Astrocyte (in vitro differentiated cells and primary cell): ENCODE measurements at regions not wholly inside any gene's neighbourhood (a gene's known extent, or its start where the extent isn't known, plus 50 kb on each side); places are given as distances from the start of the nearest gene placed in this dataset.
A peak's percentile ranks its signal among the peaks of the same experiment; 100 is the strongest.

ENCODE experiments used
- DNase-seq: peaks from one replicate; pipeline ENCODE4 v3.0.0-alpha.2; 2010; ENCODE audit warnings: low read depth
- FAIRE-seq: peaks from 2 replicates; lab custom pipeline; 2011; peaks lifted over from hg19 to GRCh38; lab: Jason Lieb, UNC
- H2AFZ ChIP-seq: 2 replicates; pipeline ENCODE4 v1.6.0; 2012; ENCODE audit warnings: low read depth, low read length, inconsistent platforms
- H3K27ac ChIP-seq: 2 replicates; pipeline ENCODE4 v1.5.1; 2011; ENCODE audit warnings: low read depth, low read length, inconsistent platforms
- H3K27me3 ChIP-seq: 2 replicates; pipeline ENCODE4 v1.6.0; 2011; ENCODE audit warnings: low read length, inconsistent platforms; ENCODE audit not compliant: insufficient read depth
- H3K36me3 ChIP-seq: 2 replicates; pipeline ENCODE4 v1.5.1; 2011; ENCODE audit warnings: low read length, inconsistent platforms; ENCODE audit not compliant: insufficient read depth
- H3K4me1 ChIP-seq: 2 replicates; pipeline ENCODE4 v1.5.1; 2011; ENCODE audit warnings: low read length, inconsistent platforms; ENCODE audit not compliant: insufficient read depth
- H3K4me2 ChIP-seq: 2 replicates; pipeline ENCODE4 v1.6.0; 2012; ENCODE audit warnings: low read length, inconsistent platforms
- H3K4me3 ChIP-seq: 2 replicates; pipeline ENCODE4 v1.5.1; 2011; ENCODE audit warnings: low read depth, mild to moderate bottlenecking, low read length, inconsistent platforms; ENCODE audit not compliant: insufficient read depth
- H3K79me2 ChIP-seq: 2 replicates; pipeline ENCODE4 v1.6.0; 2012; ENCODE audit warnings: mild to moderate bottlenecking, low read length, inconsistent platforms; ENCODE audit not compliant: insufficient read depth
- H3K9ac ChIP-seq: 2 replicates; pipeline ENCODE4 v1.6.0; 2012; ENCODE audit warnings: mild to moderate bottlenecking, low read length, inconsistent platforms
- H3K9me3 ChIP-seq: 2 replicates; pipeline ENCODE4 v1.5.1; 2012; ENCODE audit warnings: low read depth, mild to moderate bottlenecking, low read length, inconsistent platforms; ENCODE audit not compliant: insufficient read depth
- H4K20me1 ChIP-seq: 2 replicates; pipeline ENCODE4 v1.6.0; 2012; ENCODE audit warnings: low read length, inconsistent platforms; ENCODE audit not compliant: insufficient read depth
- H3K27ac Mint-ChIP-seq: one replicate; pipeline ENCODE4 v1.8.0; 2021; ENCODE audit warnings: mild to moderate bottlenecking, mixed read lengths; ENCODE audit not compliant: unreplicated experiment
- H3K27me3 Mint-ChIP-seq: one replicate; pipeline ENCODE4 v1.8.0; 2021; ENCODE audit warnings: low read depth, mixed read lengths; ENCODE audit not compliant: unreplicated experiment
- H3K36me3 Mint-ChIP-seq: one replicate; pipeline ENCODE4 v1.8.0; 2021; ENCODE audit warnings: low read depth, mixed read lengths; ENCODE audit not compliant: unreplicated experiment
- H3K4me1 Mint-ChIP-seq: one replicate; pipeline ENCODE4 v1.8.0; 2021; ENCODE audit warnings: low read depth, mixed read lengths; ENCODE audit not compliant: unreplicated experiment
- H3K4me3 Mint-ChIP-seq: one replicate; pipeline ENCODE4 v1.8.0; 2021; ENCODE audit warnings: mild to moderate bottlenecking, moderate library complexity, mixed read lengths; ENCODE audit not compliant: unreplicated experiment
- H3K9me3 Mint-ChIP-seq: one replicate; pipeline ENCODE4 v1.8.0; 2021; ENCODE audit warnings: mild to moderate bottlenecking, mixed read lengths; ENCODE audit not compliant: unreplicated experiment
- CTCF ChIP-seq: IDR thresholded peaks from 2 replicates; pipeline ENCODE4 v1.5.1; 2011; ENCODE audit warnings: low read depth, mild to moderate bottlenecking, inconsistent platforms, low read length, moderate library complexity; ENCODE audit not compliant: insufficient read depth
- EZH2 ChIP-seq: IDR thresholded peaks from 2 replicates; pipeline ENCODE4 v1.6.1; 2012; ENCODE audit warnings: mild to moderate bottlenecking, low read length, inconsistent platforms; ENCODE audit not compliant: insufficient read depth

- no peak overlapping the region for H3K4me3 ChIP-seq
Observed at GRCh38 chr5:30932273-30933017, 261.0 kb upstream of the CDH6 start.

DNA sequence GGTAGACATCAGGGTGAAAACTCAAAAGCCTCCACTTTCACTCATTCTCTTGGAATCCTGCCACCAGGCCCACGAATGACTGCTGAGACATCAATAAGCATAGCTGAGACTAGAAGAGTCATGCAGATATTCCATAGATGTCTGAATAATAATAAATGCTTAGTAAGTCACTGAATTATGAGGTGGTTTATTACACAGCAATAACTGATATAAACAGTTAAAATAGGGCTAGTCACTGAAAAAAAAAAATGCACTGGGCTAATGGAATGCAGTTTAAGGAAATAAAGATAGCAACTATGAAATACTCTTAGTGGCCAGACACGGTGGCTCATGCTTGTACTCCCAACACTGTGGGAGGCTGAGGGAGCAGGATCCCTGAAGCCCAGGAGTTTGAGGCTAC, 262.8 kb upstream of the CDH6 start:
- no peaks in the 10 kb centered on the region for H3K36me3 ChIP-seq
- TF ChIP-seq EZH2 (no peak), CTCF (no peak)

More at GRCh38 chr5:30932273-30933017, 261.0 kb upstream of the CDH6 start:
- no peak for FAIRE-seq
- Histone ChIP-seq H3K4me2 (no peak overlapping the region), H3K79me2 (no peaks in the 10 kb centered on the region), H3K9me3 (no peaks in the 10 kb centered on the region), H3K36me3 (no peaks in the 10 kb centered on the region), H4K20me1 (no peaks in the 10 kb centered on the region), H2AFZ (no peak overlapping the region), H3K27me3 (no peaks in the 10 kb centered on the region), H3K4me1 (no peaks in the 10 kb centered on the region), H3K9ac (no peak overlapping the region), H3K27ac (no peak overlapping the region)
- Mint-ChIP-seq H3K4me3 (no peak overlapping the region), H3K27me3 (no peaks in the 10 kb centered on the region), H3K4me1 (peaks cover 32% of the 10 kb centered on the region), H3K9me3 (no peaks in the 10 kb centered on the region), H3K36me3 (no peaks in the 10 kb centered on the region), H3K27ac (no peak overlapping the region)
- DNase-seq: no peak
- TF ChIP-seq CTCF: no peak
- no peak for TF ChIP-seq EZH2

DNA sequence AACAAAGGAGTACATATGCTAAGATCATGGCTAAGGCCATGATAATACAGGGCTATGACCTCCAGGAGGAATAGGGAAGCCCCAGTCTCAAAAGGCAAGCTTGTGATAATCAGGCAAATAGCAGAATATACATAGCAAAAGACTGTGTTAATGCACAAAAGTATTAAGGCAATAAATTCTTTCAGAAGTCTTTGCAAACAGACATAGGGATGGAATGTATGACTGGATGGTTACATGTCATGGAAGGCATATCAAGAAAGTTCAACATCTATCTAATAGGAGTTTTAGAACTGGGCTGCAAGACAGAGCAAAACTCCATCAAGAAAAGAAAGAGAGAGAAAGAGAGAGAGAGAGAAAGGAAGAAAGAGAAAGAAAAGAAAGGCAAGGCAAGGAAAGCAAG, 264.5 kb upstream of the CDH6 start:
- peaks cover 29% of the 10 kb centered on the region for H3K4me1 Mint-ChIP-seq
- no peaks in the 10 kb centered on the region for H3K4me1 ChIP-seq
- DNase-seq: no peak
- no peak overlapping the region for H3K4me3 Mint-ChIP-seq
- no peak for FAIRE-seq
- no peak overlapping the region for H3K4me3 ChIP-seq
- no peak overlapping the region for H3K9ac ChIP-seq
- H3K4me2 ChIP-seq: no peak overlapping the region
- no peaks in the 10 kb centered on the region for H3K36me3 ChIP-seq
- no peaks in the 10 kb centered on the region for H4K20me1 ChIP-seq
- H3K27ac Mint-ChIP-seq: peak overlapping the region; percentile 51
- no peaks in the 10 kb centered on the region for H3K9me3 ChIP-seq
- H3K36me3 Mint-ChIP-seq: no peaks in the 10 kb centered on the region
- H3K9me3 Mint-ChIP-seq: peaks cover 2% of the 10 kb centered on the region
- TF ChIP-seq EZH2: no peak
- no peak for TF ChIP-seq CTCF
- H3K27me3 ChIP-seq: no peaks in the 10 kb centered on the region
- H3K27ac ChIP-seq: no peak overlapping the region
- H2AFZ ChIP-seq: no peak overlapping the region
- no peaks in the 10 kb centered on the region for H3K27me3 Mint-ChIP-seq
- no peaks in the 10 kb centered on the region for H3K79me2 ChIP-seq

More for the DNA sequence above, 262.8 kb upstream of the CDH6 start:
- Mint-ChIP-seq H3K36me3 (no peaks in the 10 kb centered on the region), H3K9me3 (no peaks in the 10 kb centered on the region), H3K27me3 (no peaks in the 10 kb centered on the region), H3K27ac (no peak overlapping the region), H3K4me1 (peaks cover 29% of the 10 kb centered on the region), H3K4me3 (no peak overlapping the region)
- Histone ChIP-seq H3K9ac (no peak overlapping the region), H3K4me1 (no peaks in the 10 kb centered on the region), H4K20me1 (no peaks in the 10 kb centered on the region), H3K27ac (no peak overlapping the region), H3K4me3 (no peak overlapping the region), H3K27me3 (no peaks in the 10 kb centered on the region), H3K4me2 (no peak overlapping the region), H3K9me3 (no peaks in the 10 kb centered on the region), H2AFZ (no peak overlapping the region), H3K79me2 (no peaks in the 10 kb centered on the region)
- DNase-seq (peak; percentile 48), FAIRE-seq (no peak)
